Osteocyte (in vitro differentiated cells): ENCODE measurements at regions not wholly inside any gene's neighbourhood (a gene's known extent, or its start where the extent isn't known, plus 50 kb on each side); places are given as distances from the start of the nearest gene placed in this dataset.

Experiments used
- DNase-seq: peaks from one replicate; pipeline ENCODE4 v3.0.0; 2021; ENCODE audit warnings: mixed read lengths; ENCODE audit not compliant: unreplicated experiment; ENCODE audit errors: extremely low spot score
- H3K27ac Mint-ChIP-seq: one replicate; pipeline ENCODE4 v1.8.0; 2021; ENCODE audit warnings: mild to moderate bottlenecking, mixed read lengths; ENCODE audit not compliant: unreplicated experiment
- H3K27me3 Mint-ChIP-seq: one replicate; pipeline ENCODE4 v1.8.0; 2021; ENCODE audit warnings: mixed read lengths; ENCODE audit not compliant: unreplicated experiment
- H3K36me3 Mint-ChIP-seq: one replicate; pipeline ENCODE4 v1.8.0; 2021; ENCODE audit warnings: mixed read lengths; ENCODE audit not compliant: unreplicated experiment
- H3K4me1 Mint-ChIP-seq: one replicate; pipeline ENCODE4 v1.8.0; 2021; ENCODE audit warnings: mixed read lengths; ENCODE audit not compliant: unreplicated experiment
- H3K4me3 Mint-ChIP-seq: one replicate; pipeline ENCODE4 v1.8.0; 2021; ENCODE audit warnings: mild to moderate bottlenecking, moderate library complexity, mixed read lengths; ENCODE audit not compliant: unreplicated experiment
- H3K9me3 Mint-ChIP-seq: one replicate; pipeline ENCODE4 v1.8.0; 2021; ENCODE audit warnings: mixed read lengths; ENCODE audit not compliant: unreplicated experiment
- CTCF ChIP-seq: fragments of 200-600 bp; sonication (generic); IDR thresholded peaks from 2 replicates; pipeline ENCODE4 v1.5.0; 2021; ENCODE audit warnings: antibody characterized with exemption, mild to moderate bottlenecking, moderate library complexity

GRCh38 chr5:54743997-54744788 lies 226.6 kb downstream of the SNX18 start:
- no peak for TF ChIP-seq CTCF
- Mint-ChIP-seq H3K4me3 (no peak overlapping the region), H3K27ac (peak overlapping the region; percentile 98), H3K27me3 (no peaks in the 10 kb centered on the region), H3K4me1 (peaks cover 33% of the 10 kb centered on the region), H3K36me3 (no peaks in the 10 kb centered on the region), H3K9me3 (no peaks in the 10 kb centered on the region)
- DNase-seq = no peak

- TF ChIP-seq CTCF = no peak
- Mint-ChIP-seq H3K27ac (peak overlapping the region; percentile 98), H3K4me1 (peaks cover 33% of the 10 kb centered on the region), H3K9me3 (no peaks in the 10 kb centered on the region), H3K27me3 (no peaks in the 10 kb centered on the region), H3K36me3 (no peaks in the 10 kb centered on the region), H3K4me3 (no peak overlapping the region)
- no peak for DNase-seq
Observed at GRCh38 chr5:54743581-54743980, 226.0 kb downstream of the SNX18 start.

- no peak overlapping the region for H3K4me3 Mint-ChIP-seq
- DNase-seq = no peak
- no peaks in the 10 kb centered on the region for H3K36me3 Mint-ChIP-seq
- H3K9me3 Mint-ChIP-seq = no peaks in the 10 kb centered on the region
- peak; percentile 18 for TF ChIP-seq CTCF
- peaks cover 33% of the 10 kb centered on the region for H3K4me1 Mint-ChIP-seq
- no peaks in the 10 kb centered on the region for H3K27me3 Mint-ChIP-seq
- peak overlapping the region; percentile 98 for H3K27ac Mint-ChIP-seq
Observed at GRCh38 chr5:54742417-54742891, 224.9 kb downstream of the SNX18 start.

GRCh38 chr5:54741711-54742110 lies 224.2 kb downstream of the SNX18 start:
- no peaks in the 10 kb centered on the region for H3K9me3 Mint-ChIP-seq
- H3K4me1 Mint-ChIP-seq = peaks cover 33% of the 10 kb centered on the region
- H3K4me3 Mint-ChIP-seq = no peak overlapping the region
- no peak for DNase-seq
- H3K27ac Mint-ChIP-seq = no peak overlapping the region
- no peak for TF ChIP-seq CTCF
- no peaks in the 10 kb centered on the region for H3K36me3 Mint-ChIP-seq
- H3K27me3 Mint-ChIP-seq = no peaks in the 10 kb centered on the region

GRCh38 chr5:54740141-54740540 lies 222.6 kb downstream of the SNX18 start:
- no peak for TF ChIP-seq CTCF
- Mint-ChIP-seq H3K27me3 (no peaks in the 10 kb centered on the region), H3K27ac (no peak overlapping the region), H3K4me1 (peaks cover 33% of the 10 kb centered on the region), H3K36me3 (no peaks in the 10 kb centered on the region), H3K4me3 (no peak overlapping the region), H3K9me3 (no peaks in the 10 kb centered on the region)
- no peak for DNase-seq
